Ectodermal cell (in vitro differentiated cells): ENCODE measurements at regions not wholly inside any gene's neighbourhood (a gene's known extent, or its start where the extent isn't known, plus 50 kb on each side); places are given as distances from the start of the nearest gene placed in this dataset.

Experiments
- H3K27ac ChIP-seq: 2 replicates; pipeline ENCODE4 v1.7.0; 2013; ENCODE audit warnings: mild to moderate bottlenecking, low read depth, low read length; ENCODE audit not compliant: insufficient read depth, poor library complexity, severe bottlenecking
- H3K27me3 ChIP-seq: 2 replicates; pipeline ENCODE4 v1.7.0; 2013; ENCODE audit warnings: mild to moderate bottlenecking, low read length; ENCODE audit not compliant: insufficient read depth, control insufficient read depth, poor library complexity, severe bottlenecking
- H3K36me3 ChIP-seq: one replicate; pipeline ENCODE4 v1.7.0; 2013; ENCODE audit warnings: low read length; ENCODE audit not compliant: control insufficient read depth, insufficient read depth
- H3K4me1 ChIP-seq: one replicate; pipeline ENCODE4 v1.7.0; 2013; ENCODE audit warnings: low read length; ENCODE audit not compliant: control insufficient read depth, insufficient read depth
- H3K4me3 ChIP-seq: 2 replicates; pipeline ENCODE4 v1.7.0; 2013; ENCODE audit warnings: low read depth, low read length, control low read depth; ENCODE audit not compliant: insufficient read depth
- H3K9me3 ChIP-seq: 2 replicates; pipeline ENCODE4 v1.7.0; 2013; ENCODE audit warnings: mild to moderate bottlenecking, low read length, moderate library complexity; ENCODE audit not compliant: control insufficient read depth
- WGBS, 2 experiments: methylation state at CpG; one replicate each; pipeline ENCODE4 v1.1.7; 2013; ENCODE audit warnings: missing lambda C conversion rate in 2 of 2; 5-methylcytosine and 5-hydroxymethylcytosine counted together

DNA sequence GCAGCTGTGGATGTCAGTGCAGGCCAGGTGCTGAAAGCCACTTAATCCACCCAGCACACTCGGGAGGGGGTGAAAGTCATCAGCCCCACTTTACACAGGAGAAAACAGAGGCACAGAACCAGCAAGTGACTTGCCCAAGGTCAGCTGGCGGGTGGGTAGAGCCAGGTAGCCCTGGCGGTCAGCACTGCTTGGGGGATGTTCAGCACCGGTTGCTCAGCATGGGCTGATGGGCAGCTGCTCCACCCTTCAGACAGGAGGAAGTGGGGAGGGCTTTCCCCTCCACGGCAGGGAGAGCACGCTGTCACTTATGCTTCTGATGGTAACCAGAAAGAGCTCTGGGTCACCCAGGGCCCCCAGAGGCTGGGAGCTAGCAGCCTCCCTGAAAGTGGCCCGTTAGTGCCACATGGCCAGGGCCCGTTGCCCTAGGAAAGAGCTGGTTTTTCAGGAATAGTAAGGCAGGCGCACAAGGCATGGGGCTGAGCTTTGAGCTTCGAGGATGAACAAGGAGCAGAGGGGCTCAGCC lies 417.9 kb downstream of the CTTN start:
- no peak overlapping the region for H3K4me3 ChIP-seq

DNA sequence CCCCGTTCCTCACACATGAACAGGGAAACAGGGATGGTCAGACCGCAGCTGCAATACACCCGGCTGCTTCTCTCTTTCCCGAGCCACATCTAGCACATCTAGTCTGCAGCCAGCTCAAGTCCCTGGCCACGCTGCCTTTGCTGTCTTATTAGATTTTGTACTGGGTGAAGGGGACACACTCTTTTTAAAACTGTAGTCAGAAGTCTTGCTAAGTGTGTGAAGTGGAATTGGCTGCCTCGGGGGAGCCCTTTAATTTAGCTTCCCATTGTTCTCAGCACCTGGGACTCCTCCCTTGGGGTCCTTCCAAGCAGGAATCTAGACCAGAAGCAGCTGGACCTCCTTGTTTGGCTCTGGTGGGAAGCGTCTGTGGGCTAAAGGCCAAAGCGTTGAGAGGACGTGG lies 420.0 kb downstream of the CTTN start:
- 91 to 92% methylated on average over 9 of the region's 9 CpGs for WGBS, 2 experiments
- Histone ChIP-seq H3K9me3 (no peaks in the 10 kb centered on the region), H3K36me3 (no peaks in the 10 kb centered on the region), H3K27me3 (no peaks in the 10 kb centered on the region), H3K27ac (no peak overlapping the region), H3K4me3 (no peak overlapping the region), H3K4me1 (no peaks in the 10 kb centered on the region)

More for the DNA sequence above, 417.9 kb downstream of the CTTN start:
- no peaks in the 10 kb centered on the region for H3K36me3 ChIP-seq
- no peak overlapping the region for H3K27ac ChIP-seq
- no peaks in the 10 kb centered on the region for H3K4me1 ChIP-seq
- WGBS, 2 experiments: 84 to 88% methylated on average over 10 of the region's 10 CpGs
- H3K9me3 ChIP-seq: no peaks in the 10 kb centered on the region
- no peaks in the 10 kb centered on the region for H3K27me3 ChIP-seq

DNA sequence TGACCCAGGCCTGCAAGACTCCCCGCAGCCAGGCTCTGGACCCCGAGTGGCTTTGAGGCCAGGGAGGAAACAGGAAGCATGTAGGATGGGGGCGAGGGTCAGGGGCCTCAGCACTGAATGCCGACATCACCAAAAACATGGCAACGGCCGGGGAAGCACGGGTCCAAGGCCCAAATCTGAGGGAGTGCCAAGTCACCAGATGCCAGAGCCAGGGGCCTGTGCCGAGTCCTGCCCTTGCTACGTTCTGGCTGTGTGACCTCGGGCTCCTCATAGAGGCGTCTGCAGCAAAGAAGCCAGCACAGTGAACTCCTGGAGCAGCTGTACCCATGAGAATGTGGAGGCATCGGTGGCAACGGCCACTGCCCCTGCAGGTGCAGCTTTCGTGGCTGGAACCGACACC lies 420.7 kb downstream of the CTTN start:
- Histone ChIP-seq H3K9me3 (no peaks in the 10 kb centered on the region), H3K27ac (no peak overlapping the region), H3K4me1 (peaks cover 2% of the 10 kb centered on the region), H3K4me3 (no peak overlapping the region), H3K36me3 (no peaks in the 10 kb centered on the region), H3K27me3 (no peaks in the 10 kb centered on the region)
- 87 to 88% methylated on average over 15 of the region's 15 CpGs for WGBS, 2 experiments

DNA sequence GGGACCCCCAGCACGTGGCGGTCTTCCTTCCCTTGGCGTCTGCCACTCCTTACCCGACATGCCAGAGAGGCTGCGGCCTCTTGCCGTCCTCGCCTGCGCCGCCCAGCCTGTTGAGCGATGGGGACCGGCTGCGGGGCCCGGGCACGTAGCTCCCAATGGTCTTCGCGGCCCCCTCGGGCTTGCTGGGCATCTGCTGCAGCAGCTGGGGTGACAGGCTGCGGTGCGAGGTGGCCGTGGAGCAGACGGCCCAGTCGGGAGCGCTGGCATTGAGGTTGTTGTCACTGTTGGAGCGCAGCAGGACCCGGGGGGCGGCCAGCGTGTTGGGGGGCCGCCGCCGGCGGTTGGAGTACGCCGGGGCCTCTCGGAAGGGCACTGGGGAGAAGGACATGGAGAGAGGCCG lies 422.0 kb downstream of the CTTN start:
- Histone ChIP-seq H3K27me3 (no peaks in the 10 kb centered on the region), H3K9me3 (no peaks in the 10 kb centered on the region), H3K36me3 (no peaks in the 10 kb centered on the region), H3K4me3 (no peak overlapping the region), H3K4me1 (peaks cover 13% of the 10 kb centered on the region), H3K27ac (no peak overlapping the region)
- 96 to 97% methylated on average over 35 of the region's 35 CpGs for WGBS, 2 experiments

DNA sequence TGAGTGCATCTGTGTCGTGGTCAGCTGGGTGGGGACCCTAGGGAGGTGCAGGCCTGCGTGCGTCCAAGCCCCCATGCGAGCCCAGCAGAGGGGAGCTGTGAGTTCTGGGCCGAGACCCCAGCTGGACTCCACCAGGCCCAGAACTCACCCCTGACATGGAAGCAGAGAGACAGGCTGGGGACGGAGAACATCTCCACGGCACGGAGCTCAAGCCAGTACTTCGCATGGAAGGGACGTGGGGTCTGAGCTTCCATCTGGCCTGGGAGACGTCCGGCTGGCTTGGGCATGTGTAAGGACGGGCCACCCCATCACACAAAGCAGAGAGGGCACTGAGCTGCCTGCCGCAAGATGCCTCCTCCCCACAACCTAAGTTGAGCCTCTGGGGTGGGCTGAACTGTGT lies 422.4 kb downstream of the CTTN start:
- Histone ChIP-seq H3K27me3 (no peaks in the 10 kb centered on the region), H3K27ac (no peak overlapping the region), H3K4me1 (peaks cover 14% of the 10 kb centered on the region), H3K9me3 (no peaks in the 10 kb centered on the region), H3K4me3 (no peak overlapping the region), H3K36me3 (no peaks in the 10 kb centered on the region)
- 93 to 97% methylated on average over 14 of the region's 14 CpGs for WGBS, 2 experiments

DNA sequence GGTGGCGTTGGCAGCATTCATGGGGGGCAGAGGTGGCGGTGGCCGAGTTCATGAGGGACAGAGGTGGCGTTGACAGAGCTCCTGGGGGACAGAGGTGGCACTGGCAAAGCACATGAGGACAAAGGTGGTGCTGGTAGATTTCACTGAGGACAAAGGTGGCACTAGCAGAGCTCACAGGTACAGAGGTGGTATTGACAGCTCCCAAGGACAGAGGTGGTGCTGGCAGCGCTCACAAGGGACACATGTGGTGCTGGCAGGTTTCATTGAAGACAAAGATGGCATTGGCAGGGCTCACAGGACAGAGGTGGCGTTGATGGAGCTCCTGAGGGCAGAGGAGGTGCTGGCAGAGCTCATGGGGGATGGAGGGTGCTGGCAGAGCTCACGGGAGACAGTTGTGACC lies 425.4 kb downstream of the CTTN start:
- no peak overlapping the region for H3K27ac ChIP-seq
- no peaks in the 10 kb centered on the region for H3K9me3 ChIP-seq
- H3K36me3 ChIP-seq: no peaks in the 10 kb centered on the region
- no peak overlapping the region for H3K4me3 ChIP-seq
- WGBS, 2 experiments: 91 to 95% methylated on average over 7 of the region's 7 CpGs
- H3K4me1 ChIP-seq: peaks cover 32% of the 10 kb centered on the region
- H3K27me3 ChIP-seq: no peaks in the 10 kb centered on the region

DNA sequence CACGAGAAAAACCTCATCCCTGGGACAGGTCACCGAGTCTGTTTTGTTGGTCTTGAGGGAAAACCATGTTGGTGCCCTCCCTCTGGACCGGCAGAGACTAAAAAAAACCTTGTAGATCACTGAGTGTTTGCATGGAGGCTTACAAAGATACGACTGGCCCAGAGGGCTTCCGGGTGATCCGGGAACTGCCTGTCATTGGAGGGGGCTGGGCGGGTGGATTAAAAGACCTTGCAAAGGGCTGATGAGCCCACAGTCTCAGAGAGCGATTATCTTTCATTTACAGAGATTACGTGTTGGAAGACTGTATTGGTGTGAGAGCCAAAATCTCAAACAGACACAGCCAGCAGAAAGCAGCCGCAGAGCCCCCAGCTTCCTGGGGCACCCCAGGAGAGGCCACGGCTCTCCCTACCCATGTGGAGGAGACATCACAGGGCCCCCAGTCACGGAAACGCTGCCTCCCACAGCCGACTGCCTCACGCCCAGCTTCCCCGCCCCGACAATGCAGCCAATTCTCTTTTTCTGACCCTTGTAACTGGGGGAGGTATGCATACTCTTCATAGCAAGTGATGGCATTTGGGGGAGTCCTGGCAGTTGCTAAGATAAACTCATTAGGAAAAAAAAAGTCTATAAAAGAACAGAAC lies 426.4 kb downstream of the CTTN start:
- WGBS, 2 experiments: 51 to 56% methylated on average over 17 of the region's 17 CpGs
- Histone ChIP-seq H3K27ac (no peak overlapping the region), H3K4me1 (peaks cover 32% of the 10 kb centered on the region), H3K4me3 (no peak overlapping the region), H3K36me3 (no peaks in the 10 kb centered on the region), H3K9me3 (no peaks in the 10 kb centered on the region), H3K27me3 (no peaks in the 10 kb centered on the region)

- no peaks in the 10 kb centered on the region for H3K9me3 ChIP-seq
- WGBS, 2 experiments: 78 to 82% methylated on average over 21 of the region's 21 CpGs
- H3K4me3 ChIP-seq: peak overlapping the region; percentile 1
- H3K27me3 ChIP-seq: no peaks in the 10 kb centered on the region
- peak overlapping the region; percentile 33 for H3K27ac ChIP-seq
- H3K4me1 ChIP-seq: peaks cover 32% of the 10 kb centered on the region
- no peaks in the 10 kb centered on the region for H3K36me3 ChIP-seq
Observed at GRCh38 chr11:70825893-70826540, 426.4 kb downstream of the SHANK2 start.

- 50 to 56% methylated on average over 34 to 35 of the region's 35 CpGs for WGBS, 2 experiments
- H3K27me3 ChIP-seq: no peaks in the 10 kb centered on the region
- H3K4me3 ChIP-seq: peak overlapping the region; percentile 1
- H3K27ac ChIP-seq: peak overlapping the region; percentile 48
- no peaks in the 10 kb centered on the region for H3K36me3 ChIP-seq
- no peaks in the 10 kb centered on the region for H3K9me3 ChIP-seq
- peaks cover 32% of the 10 kb centered on the region for H3K4me1 ChIP-seq
Observed at GRCh38 chr11:70826541-70827335, 425.6 kb downstream of the SHANK2 start.

DNA sequence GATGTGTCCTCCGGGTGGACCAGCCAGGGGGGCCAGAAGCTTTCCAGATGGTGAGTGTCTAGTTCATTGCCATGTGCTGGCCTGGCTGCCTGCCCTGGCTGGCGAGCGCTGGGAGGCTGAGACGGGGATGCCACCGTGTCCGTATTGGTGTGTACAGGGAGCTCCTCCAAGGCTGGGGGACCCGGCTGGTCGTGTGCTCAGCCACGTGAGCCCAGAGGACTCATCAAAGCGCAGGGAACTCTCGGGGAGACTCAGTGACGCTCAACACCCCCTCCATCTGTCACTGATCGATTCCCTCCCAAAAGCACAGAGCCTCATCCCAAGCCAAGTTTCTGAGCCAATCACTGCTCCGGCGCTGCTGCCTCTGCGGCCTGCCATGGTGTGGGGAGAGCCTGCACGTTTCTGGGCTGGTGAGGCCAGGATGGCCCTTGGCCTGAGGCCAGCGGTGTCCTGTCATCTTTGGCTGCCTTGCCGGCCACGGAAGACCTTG lies 423.7 kb downstream of the SHANK2 start:
- H3K36me3 ChIP-seq: no peaks in the 10 kb centered on the region
- 94 to 95% methylated on average over 20 of the region's 20 CpGs for WGBS, 2 experiments
- H3K4me3 ChIP-seq: no peak overlapping the region

More for the DNA sequence above, 423.7 kb downstream of the SHANK2 start:
- no peaks in the 10 kb centered on the region for H3K9me3 ChIP-seq
- H3K27me3 ChIP-seq: no peaks in the 10 kb centered on the region
- peaks cover 32% of the 10 kb centered on the region for H3K4me1 ChIP-seq
- H3K27ac ChIP-seq: no peak overlapping the region
